Right ventricle myocardium superior (tissue), 1 donor: ENCODE measurements at regions not wholly inside any gene's neighbourhood (a gene's known extent, or its start where the extent isn't known, plus 50 kb on each side); places are given as distances from the start of the nearest gene placed in this dataset.

Experiments used
- ATAC-seq: fragments of 200-7000 bp; cut with Tn5 transposase; one replicate; pipeline ENCODE4 v1.9.1; 2020; ENCODE audit warnings: mild to moderate bottlenecking; ENCODE audit not compliant: poor library complexity
- DNase-seq: peaks from one replicate; pipeline ENCODE4 v3.0.0-alpha.2; 2020
- intact Hi-C: fragments of 100-400 bp; cut with DNase I; formaldehyde crosslinking; loops from one replicate; pipeline ENCODE4 v1.11.2; 2022
- donor health status: DM: no; HTN: yes; CAD: no; lungs with severe emphysema.

GRCh38 chr1:184919892-184920291, 54.4 kb downstream of the NIBAN1 start:
- ATAC-seq (no peak), DNase-seq (no peak)
- intact Hi-C loops = no loop called here

GRCh38 chr1:184915463-184916090, 58.7 kb downstream of the NIBAN1 start:
- intact Hi-C loops = no loop called here
- DNase-seq = no peak
- no peak for ATAC-seq

GRCh38 chr1:184914149-184914548, 60.2 kb downstream of the NIBAN1 start:
- DNase-seq (no peak), ATAC-seq (no peak)
- intact Hi-C loops = no loop called here

GRCh38 chr1:184912392-184912791, 61.9 kb downstream of the NIBAN1 start:
- no peak for ATAC-seq
- DNase-seq = no peak
- intact Hi-C loops = no loop called here

GRCh38 chr1:184911830-184912229, 62.5 kb downstream of the NIBAN1 start:
- intact Hi-C loops = no loop called here
- no peak for ATAC-seq
- no peak for DNase-seq

GRCh38 chr1:184911103-184911745, 63.1 kb downstream of the NIBAN1 start:
- no peak for ATAC-seq
- intact Hi-C loops = no loop called here

GRCh38 chr1:184910691-184911091, 63.6 kb downstream of the NIBAN1 start:
- ATAC-seq (peak; percentile 71), DNase-seq (peak; percentile 66)
- intact Hi-C loops = no loop called here

More at GRCh38 chr1:184911103-184911745, 63.1 kb downstream of the NIBAN1 start:
- DNase-seq = no peak

GRCh38 chr1:184910005-184910404, 64.3 kb downstream of the NIBAN1 start:
- no peak for DNase-seq
- ATAC-seq = no peak
- intact Hi-C loops = no loop called here

GRCh38 chr1:184909019-184909418, 65.3 kb downstream of the NIBAN1 start:
- ATAC-seq = no peak
- intact Hi-C loops = no loop called here
- DNase-seq = no peak

- intact Hi-C loops = no loop called here
- ATAC-seq (no peak), DNase-seq (no peak)
Observed at GRCh38 chr1:184908506-184908905, 65.8 kb downstream of the NIBAN1 start.

GRCh38 chr1:184907500-184907899, 66.8 kb downstream of the NIBAN1 start:
- intact Hi-C loops = no loop called here
- no peak for DNase-seq

GRCh38 chr1:184906761-184907160, 67.5 kb downstream of the NIBAN1 start:
- intact Hi-C loops = no loop called here
- ATAC-seq (no peak), DNase-seq (no peak)

More at GRCh38 chr1:184907500-184907899, 66.8 kb downstream of the NIBAN1 start:
- ATAC-seq = no peak

GRCh38 chr1:184905601-184906322, 68.5 kb downstream of the NIBAN1 start:
- ATAC-seq = peak; percentile 5
- DNase-seq = no peak
- intact Hi-C loops = no loop called here

- intact Hi-C loops = no loop called here
- peak; percentile 51 for ATAC-seq
- DNase-seq = no peak
Observed at GRCh38 chr1:184903111-184903692, 71.1 kb downstream of the NIBAN1 start.

GRCh38 chr1:184900507-184900906, 73.8 kb downstream of the NIBAN1 start:
- intact Hi-C loops = no loop called here
- no peak for DNase-seq
- no peak for ATAC-seq

- DNase-seq = no peak
- intact Hi-C loops = no loop called here
- ATAC-seq = no peak
Observed at GRCh38 chr1:184896000-184896399, 78.3 kb downstream of the NIBAN1 start.

- ATAC-seq = no peak
- DNase-seq = no peak
- intact Hi-C loops = no loop called here
Observed at GRCh38 chr1:184895086-184895485, 79.2 kb downstream of the NIBAN1 start.

- intact Hi-C loops = no loop called here
- ATAC-seq = no peak
Observed at GRCh38 chr1:184893695-184894094, 80.6 kb downstream of the NIBAN1 start.

GRCh38 chr1:184892116-184892515, 82.2 kb downstream of the NIBAN1 start:
- ATAC-seq = no peak
- intact Hi-C loops = no loop called here
- no peak for DNase-seq

More at GRCh38 chr1:184893695-184894094, 80.6 kb downstream of the NIBAN1 start:
- DNase-seq = no peak

- intact Hi-C loops = no loop called here
- peak; percentile 60 for ATAC-seq
- no peak for DNase-seq
Observed at GRCh38 chr1:184891440-184891839, 82.9 kb downstream of the NIBAN1 start.
